Endothelial cell (in vitro differentiated cells): ENCODE measurements at regions not wholly inside any gene's neighbourhood (a gene's known extent, or its start where the extent isn't known, plus 50 kb on each side); places are given as distances from the start of the nearest gene placed in this dataset.

Source experiments
- DNase-seq: peaks from one replicate; pipeline ENCODE4 v3.0.0; 2021; ENCODE audit warnings: low spot score
- H3K27ac Mint-ChIP-seq: one replicate; pipeline ENCODE4 v1.8.0; 2021; ENCODE audit warnings: mixed read lengths, inconsistent platforms; ENCODE audit not compliant: unreplicated experiment
- H3K27me3 Mint-ChIP-seq: one replicate; pipeline ENCODE4 v1.8.0; 2021; ENCODE audit warnings: mild to moderate bottlenecking, moderate library complexity, mixed read lengths, inconsistent platforms; ENCODE audit not compliant: unreplicated experiment
- H3K36me3 Mint-ChIP-seq: one replicate; pipeline ENCODE4 v1.8.0; 2021; ENCODE audit warnings: mild to moderate bottlenecking, low read depth, mixed read lengths, inconsistent platforms; ENCODE audit not compliant: unreplicated experiment
- H3K4me1 Mint-ChIP-seq: one replicate; pipeline ENCODE4 v1.8.0; 2021; ENCODE audit warnings: mild to moderate bottlenecking, mixed read lengths, inconsistent platforms; ENCODE audit not compliant: unreplicated experiment
- H3K4me3 Mint-ChIP-seq: one replicate; pipeline ENCODE4 v1.8.0; 2021; ENCODE audit warnings: mild to moderate bottlenecking, mixed read lengths, inconsistent platforms; ENCODE audit not compliant: unreplicated experiment
- H3K9me3 Mint-ChIP-seq: one replicate; pipeline ENCODE4 v1.8.0; 2021; ENCODE audit warnings: mixed read lengths, inconsistent platforms; ENCODE audit not compliant: unreplicated experiment
- TF ChIP-seq, protein P1 (sequence below): fragments of 200-600 bp; sonication (generic); IDR thresholded peaks from one replicate; pipeline ENCODE4 v1.5.0; 2021; ENCODE audit warnings: antibody characterized with exemption; ENCODE audit not compliant: unreplicated experiment

DNA sequence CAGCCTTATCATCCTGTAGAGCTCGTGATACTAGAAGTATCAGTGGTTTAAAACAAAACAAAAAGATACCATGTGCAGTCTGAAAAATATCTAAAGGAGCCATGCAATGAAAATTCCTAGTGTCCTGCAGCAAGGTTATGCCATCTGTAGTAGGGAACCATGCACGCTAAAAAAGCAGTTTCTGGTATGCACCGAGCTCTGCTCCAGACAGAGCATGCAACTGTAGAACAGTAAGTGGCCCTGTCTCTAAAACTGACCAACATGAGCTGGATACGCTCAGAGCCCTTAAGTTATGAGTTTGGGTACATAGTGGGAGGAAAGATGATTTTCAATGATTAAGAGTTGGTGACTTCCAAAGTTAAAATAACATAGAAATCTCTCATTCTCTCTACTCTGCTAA, 159.3 kb upstream of the ADAMTS5 start:
- TF ChIP-seq, protein P1, sequence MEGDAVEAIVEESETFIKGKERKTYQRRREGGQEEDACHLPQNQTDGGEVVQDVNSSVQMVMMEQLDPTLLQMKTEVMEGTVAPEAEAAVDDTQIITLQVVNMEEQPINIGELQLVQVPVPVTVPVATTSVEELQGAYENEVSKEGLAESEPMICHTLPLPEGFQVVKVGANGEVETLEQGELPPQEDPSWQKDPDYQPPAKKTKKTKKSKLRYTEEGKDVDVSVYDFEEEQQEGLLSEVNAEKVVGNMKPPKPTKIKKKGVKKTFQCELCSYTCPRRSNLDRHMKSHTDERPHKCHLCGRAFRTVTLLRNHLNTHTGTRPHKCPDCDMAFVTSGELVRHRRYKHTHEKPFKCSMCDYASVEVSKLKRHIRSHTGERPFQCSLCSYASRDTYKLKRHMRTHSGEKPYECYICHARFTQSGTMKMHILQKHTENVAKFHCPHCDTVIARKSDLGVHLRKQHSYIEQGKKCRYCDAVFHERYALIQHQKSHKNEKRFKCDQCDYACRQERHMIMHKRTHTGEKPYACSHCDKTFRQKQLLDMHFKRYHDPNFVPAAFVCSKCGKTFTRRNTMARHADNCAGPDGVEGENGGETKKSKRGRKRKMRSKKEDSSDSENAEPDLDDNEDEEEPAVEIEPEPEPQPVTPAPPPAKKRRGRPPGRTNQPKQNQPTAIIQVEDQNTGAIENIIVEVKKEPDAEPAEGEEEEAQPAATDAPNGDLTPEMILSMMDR: no peak
- Mint-ChIP-seq H3K27me3 (no peaks in the 10 kb centered on the region), H3K4me3 (no peak overlapping the region)

DNA sequence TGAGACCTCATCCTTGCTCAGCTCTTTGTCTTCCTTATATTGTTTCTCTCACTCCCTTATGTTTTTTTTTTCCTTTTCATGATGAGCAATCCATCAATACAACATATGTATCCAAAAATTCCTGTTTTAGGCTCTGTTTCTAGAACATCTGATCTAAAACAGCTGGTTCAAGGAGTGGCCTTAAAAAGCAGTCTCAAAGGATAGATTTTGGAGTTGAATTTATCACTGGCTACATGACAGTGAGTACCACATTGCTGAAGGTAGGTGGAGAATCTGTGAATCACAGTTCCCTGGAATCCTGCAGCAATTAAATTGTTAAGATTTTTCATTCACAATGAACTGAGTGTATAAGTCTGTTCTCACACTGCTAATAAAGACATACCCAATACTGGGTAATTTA, 155.8 kb upstream of the ADAMTS5 start:
- TF ChIP-seq, protein P1: no peak
- Mint-ChIP-seq H3K27ac (no peak overlapping the region), H3K36me3 (no peaks in the 10 kb centered on the region), H3K9me3 (no peaks in the 10 kb centered on the region), H3K4me3 (no peak overlapping the region), H3K4me1 (no peaks in the 10 kb centered on the region), H3K27me3 (no peaks in the 10 kb centered on the region)
- no peak for DNase-seq

More for the DNA sequence above, 159.3 kb upstream of the ADAMTS5 start:
- DNase-seq: no peak
- H3K27ac Mint-ChIP-seq: no peak overlapping the region
- H3K4me1 Mint-ChIP-seq: peaks cover 5% of the 10 kb centered on the region
- H3K36me3 Mint-ChIP-seq: no peaks in the 10 kb centered on the region
- H3K9me3 Mint-ChIP-seq: no peaks in the 10 kb centered on the region

DNA sequence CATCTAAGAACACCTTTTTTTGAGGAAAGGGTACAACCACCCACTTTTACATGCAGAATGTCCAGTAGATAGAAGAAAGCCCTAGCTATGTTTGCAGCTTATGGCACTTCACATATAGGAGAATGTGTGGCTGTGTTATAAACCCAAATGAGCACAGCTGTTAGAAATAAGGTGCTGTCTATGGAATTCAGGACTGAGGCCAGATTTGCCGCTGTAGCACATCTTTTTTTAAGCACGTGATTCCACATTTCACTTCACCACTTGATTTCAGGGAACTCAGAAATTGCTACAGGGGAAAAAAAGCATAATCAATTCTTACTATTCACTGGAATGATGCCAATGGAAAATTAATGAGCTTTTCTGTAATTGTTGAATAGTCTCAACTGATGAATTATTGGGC, 147.2 kb upstream of the ADAMTS5 start:
- Mint-ChIP-seq H3K4me3 (no peak overlapping the region), H3K4me1 (no peaks in the 10 kb centered on the region), H3K36me3 (no peaks in the 10 kb centered on the region), H3K27me3 (no peaks in the 10 kb centered on the region), H3K27ac (no peak overlapping the region), H3K9me3 (no peaks in the 10 kb centered on the region)
- no peak for DNase-seq
- TF ChIP-seq, protein P1: no peak

DNA sequence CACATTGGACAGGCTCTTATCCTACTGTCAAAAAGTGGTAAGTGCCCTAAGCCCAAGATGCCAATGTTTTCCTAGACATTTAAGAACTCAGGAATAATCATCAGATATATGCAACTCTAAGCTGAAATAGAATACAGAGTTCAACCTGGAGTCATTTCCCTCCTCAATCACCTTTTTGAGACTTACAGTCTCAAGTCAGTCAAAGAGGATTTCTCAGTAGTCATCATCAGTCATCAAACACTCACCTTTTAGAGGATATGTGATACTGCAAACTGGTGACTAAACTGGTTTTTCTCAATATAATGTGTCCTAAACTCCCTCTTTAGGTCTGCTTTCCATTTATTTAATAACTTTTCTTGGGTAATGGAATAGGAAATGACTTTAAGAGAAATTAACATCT, 145.3 kb upstream of the ADAMTS5 start:
- no peak for DNase-seq
- H3K27me3 Mint-ChIP-seq: no peaks in the 10 kb centered on the region
- TF ChIP-seq, protein P1: no peak
- H3K4me1 Mint-ChIP-seq: no peaks in the 10 kb centered on the region
- no peak overlapping the region for H3K4me3 Mint-ChIP-seq
- no peak overlapping the region for H3K27ac Mint-ChIP-seq
- no peaks in the 10 kb centered on the region for H3K9me3 Mint-ChIP-seq
- no peaks in the 10 kb centered on the region for H3K36me3 Mint-ChIP-seq

DNA sequence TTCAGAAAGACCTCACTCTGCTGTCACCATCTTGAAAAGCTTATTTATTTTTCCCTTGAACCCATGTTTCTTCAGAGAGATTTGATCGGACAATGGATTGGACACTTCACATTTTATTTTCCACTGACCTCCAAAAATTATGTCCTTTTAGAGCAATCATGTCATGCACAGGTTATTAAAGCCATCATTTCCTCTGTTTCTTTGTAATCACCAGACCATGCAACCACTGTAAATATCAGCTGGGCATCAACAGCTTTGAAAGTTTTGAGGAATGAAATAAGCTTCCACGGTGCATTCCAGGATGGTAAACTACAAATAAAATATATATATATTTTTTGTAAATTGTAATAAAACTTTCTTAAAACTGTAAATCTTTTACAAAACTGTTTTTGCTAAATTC, 144.1 kb upstream of the ADAMTS5 start:
- Mint-ChIP-seq H3K9me3 (no peaks in the 10 kb centered on the region), H3K27ac (no peak overlapping the region), H3K27me3 (no peaks in the 10 kb centered on the region), H3K4me1 (no peaks in the 10 kb centered on the region), H3K4me3 (no peak overlapping the region), H3K36me3 (no peaks in the 10 kb centered on the region)
- TF ChIP-seq, protein P1: no peak
- DNase-seq: no peak
